WTC11 (cell line): ENCODE measurements at regions not wholly inside any gene's neighbourhood (a gene's known extent, or its start where the extent isn't known, plus 50 kb on each side); places are given as distances from the start of the nearest gene placed in this dataset.

ENCODE experiments used
- ATAC-seq: fragments of 200-7000 bp; cut with Tn5 transposase; 2 replicates; pipeline ENCODE4 v1.10.0; 2021; ENCODE audit warnings: mild to moderate bottlenecking, moderate library complexity
- CTCF ChIA-PET: fragments of 300-600 bp; sonication (Branson Sonifier 250); formaldehyde crosslinking; loops from one replicate; lab custom pipeline; 2021; ENCODE audit warnings: antibody characterized with exemption; lab: Charles Lee
- POLR2A ChIA-PET: fragments of 350-600 bp; sonication (Branson Sonifier 250); formaldehyde crosslinking; loops from one replicate; lab custom pipeline; 2021; ENCODE audit warnings: antibody characterized with exemption; lab: Charles Lee
- DNase-seq: peaks from one replicate; pipeline ENCODE4 v3.0.0; 2021; ENCODE audit warnings: low spot score
- H3K27ac Mint-ChIP-seq: 2 replicates; pipeline ENCODE4 v1.8.0; 2021; ENCODE audit warnings: mixed read lengths
- H3K27me3 Mint-ChIP-seq: 2 replicates; pipeline ENCODE4 v1.8.0; 2021; ENCODE audit warnings: low read depth, mild to moderate bottlenecking, moderate library complexity, mixed read lengths
- H3K36me3 Mint-ChIP-seq: 2 replicates; pipeline ENCODE4 v1.8.0; 2021; ENCODE audit warnings: mixed read lengths
- H3K4me1 Mint-ChIP-seq: 2 replicates; pipeline ENCODE4 v1.8.0; 2022; ENCODE audit warnings: mixed read lengths
- H3K4me3 Mint-ChIP-seq: 2 replicates; pipeline ENCODE4 v1.8.0; 2021; ENCODE audit warnings: mild to moderate bottlenecking, moderate library complexity, mixed read lengths
- H3K9me3 Mint-ChIP-seq: 2 replicates; pipeline ENCODE4 v1.8.0; 2021; ENCODE audit warnings: mixed read lengths
- ATF1 ChIP-seq: sonication (generic); formaldehyde crosslinking; IDR thresholded peaks from 2 replicates; pipeline ENCODE4 v1.8.1; 2023; ENCODE audit warnings: mild to moderate bottlenecking, moderate library complexity, missing genetic modification reagents
- FOXJ3 ChIP-seq: sonication (generic); formaldehyde crosslinking; IDR thresholded peaks from 2 replicates; pipeline ENCODE4 v1.9.0; 2021; ENCODE audit warnings: missing genetic modification reagents, mild to moderate bottlenecking, borderline replicate concordance
- FOXK1 ChIP-seq: sonication (generic); formaldehyde crosslinking; IDR thresholded peaks from 2 replicates; pipeline ENCODE4 v1.8.0; 2022; ENCODE audit warnings: mild to moderate bottlenecking, moderate library complexity, missing genetic modification reagents
- GABPB1 ChIP-seq: sonication (generic); formaldehyde crosslinking; IDR thresholded peaks from 2 replicates; pipeline ENCODE4 v1.8.1; 2023; ENCODE audit warnings: mild to moderate bottlenecking, missing genetic modification reagents
- GRHL2 ChIP-seq: fragments of 250-450 bp; sonication (Bioruptor Pico); IDR thresholded peaks from 2 replicates; pipeline ENCODE4 v1.8.0; 2022; ENCODE audit warnings: mild to moderate bottlenecking, moderate library complexity; ENCODE audit not compliant: insufficient replicate concordance, severe bottlenecking
- HMGA2 ChIP-seq: fragments of 250-450 bp; sonication (Bioruptor Pico); IDR thresholded peaks from 2 replicates; pipeline ENCODE4 v1.4.0; 2021; ENCODE audit warnings: mild to moderate bottlenecking, moderate library complexity
- NFYB ChIP-seq: sonication (generic); formaldehyde crosslinking; conservative IDR thresholded peaks from 2 replicates; pipeline ENCODE4 v1.8.0; 2022; ENCODE audit warnings: low read depth, missing genetic modification reagents
- OVOL2 ChIP-seq: fragments of 250-450 bp; sonication (Bioruptor Pico); IDR thresholded peaks from 2 replicates; pipeline ENCODE4 v1.9.0; 2021; ENCODE audit warnings: mild to moderate bottlenecking, borderline replicate concordance
- PRDM15 ChIP-seq: sonication (generic); formaldehyde crosslinking; IDR thresholded peaks from 2 replicates; pipeline ENCODE4 v1.8.0; 2022; ENCODE audit warnings: missing genetic modification reagents
- PREB ChIP-seq: sonication (generic); formaldehyde crosslinking; IDR thresholded peaks from 2 replicates; pipeline ENCODE4 v1.8.1; 2022; ENCODE audit warnings: mild to moderate bottlenecking, missing genetic modification reagents, moderate library complexity, borderline replicate concordance
- RELA ChIP-seq: sonication (generic); formaldehyde crosslinking; IDR thresholded peaks from 2 replicates; pipeline ENCODE4 v1.8.1; 2022; ENCODE audit warnings: missing genetic modification reagents, mild to moderate bottlenecking, borderline replicate concordance
- RORB ChIP-seq: fragments of 250-450 bp; sonication (Bioruptor Pico); IDR thresholded peaks from 2 replicates; pipeline ENCODE4 v1.9.0; 2021; ENCODE audit warnings: mild to moderate bottlenecking
- USF1 ChIP-seq: sonication (generic); formaldehyde crosslinking; IDR thresholded peaks from 2 replicates; pipeline ENCODE4 v1.8.0; 2022; ENCODE audit warnings: mild to moderate bottlenecking, missing genetic modification reagents
- ZBTB21 ChIP-seq: sonication (generic); formaldehyde crosslinking; IDR thresholded peaks from 2 replicates; pipeline ENCODE4 v1.8.1; 2023; ENCODE audit warnings: mild to moderate bottlenecking, missing genetic modification reagents, borderline replicate concordance
- ZNF317 ChIP-seq: sonication (generic); formaldehyde crosslinking; IDR thresholded peaks from 2 replicates; pipeline ENCODE4 v1.8.1; 2023; ENCODE audit warnings: low read depth, mild to moderate bottlenecking, moderate library complexity, missing genetic modification reagents, borderline replicate concordance
- ZNF423 ChIP-seq: fragments of 250-450 bp; sonication (Bioruptor Pico); IDR thresholded peaks from 2 replicates; pipeline ENCODE4 v2.1.2; 2022; ENCODE audit warnings: mild to moderate bottlenecking, moderate library complexity
- TF ChIP-seq, protein P1 (sequence below): fragments of 250-450 bp; sonication (Bioruptor Pico); IDR thresholded peaks from 2 replicates; pipeline ENCODE4 v1.9.0; 2021; ENCODE audit warnings: mild to moderate bottlenecking, borderline replicate concordance
- TF ChIP-seq, protein P2 (sequence below): fragments of 200-600 bp; IDR thresholded peaks from 2 replicates; pipeline ENCODE4 v1.8.0; 2022; ENCODE audit warnings: antibody characterized with exemption
- TF ChIP-seq, protein P3 (sequence below): sonication (generic); formaldehyde crosslinking; IDR thresholded peaks from 2 replicates; pipeline ENCODE4 v1.8.1; 2023; ENCODE audit warnings: mild to moderate bottlenecking, moderate library complexity, missing genetic modification reagents

DNA sequence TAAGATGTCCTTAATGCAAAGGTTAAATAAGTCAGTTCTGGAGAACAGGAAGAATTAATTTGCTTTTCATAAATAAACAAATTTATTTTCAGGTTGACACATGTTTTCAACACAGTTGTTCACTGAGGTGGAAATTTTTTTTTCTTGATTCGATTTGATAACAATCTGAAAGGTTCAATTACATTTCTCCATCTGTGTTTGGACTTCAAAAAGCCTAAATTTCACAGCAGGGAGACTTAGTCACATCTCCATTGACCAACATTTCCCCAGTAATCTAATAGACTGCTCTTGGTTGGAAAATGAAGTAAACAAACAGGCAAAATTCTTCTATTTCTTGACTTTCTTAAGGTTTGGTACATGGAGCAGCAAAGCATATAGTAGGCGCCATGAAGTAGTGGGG lies 134.9 kb upstream of the CPNE8 start:
- CTCF ChIA-PET = no interaction called here
- no peaks in the 10 kb centered on the region for H3K27me3 Mint-ChIP-seq
- no peak for DNase-seq
- TF ChIP-seq RORB (no peak), GRHL2 (CRISPR knock-in tag) (no peak), ZNF423 (CRISPR knock-in tag) (no peak), ZNF317 (CRISPR knock-in tag) (no peak), FOXK1 (CRISPR knock-in tag) (no peak), PRDM15 (CRISPR knock-in tag) (no peak), GABPB1 (CRISPR knock-in tag) (no peak), HMGA2 (CRISPR knock-in tag) (no peak), NFYB (CRISPR knock-in tag) (no peak), RELA (CRISPR knock-in tag) (no peak), FOXJ3 (CRISPR knock-in tag) (no peak), PREB (CRISPR knock-in tag) (no peak), OVOL2 (CRISPR knock-in tag) (no peak), ATF1 (CRISPR knock-in tag) (no peak), ZBTB21 (CRISPR knock-in tag) (no peak), USF1 (CRISPR knock-in tag) (no peak)
- TF ChIP-seq, protein P1, sequence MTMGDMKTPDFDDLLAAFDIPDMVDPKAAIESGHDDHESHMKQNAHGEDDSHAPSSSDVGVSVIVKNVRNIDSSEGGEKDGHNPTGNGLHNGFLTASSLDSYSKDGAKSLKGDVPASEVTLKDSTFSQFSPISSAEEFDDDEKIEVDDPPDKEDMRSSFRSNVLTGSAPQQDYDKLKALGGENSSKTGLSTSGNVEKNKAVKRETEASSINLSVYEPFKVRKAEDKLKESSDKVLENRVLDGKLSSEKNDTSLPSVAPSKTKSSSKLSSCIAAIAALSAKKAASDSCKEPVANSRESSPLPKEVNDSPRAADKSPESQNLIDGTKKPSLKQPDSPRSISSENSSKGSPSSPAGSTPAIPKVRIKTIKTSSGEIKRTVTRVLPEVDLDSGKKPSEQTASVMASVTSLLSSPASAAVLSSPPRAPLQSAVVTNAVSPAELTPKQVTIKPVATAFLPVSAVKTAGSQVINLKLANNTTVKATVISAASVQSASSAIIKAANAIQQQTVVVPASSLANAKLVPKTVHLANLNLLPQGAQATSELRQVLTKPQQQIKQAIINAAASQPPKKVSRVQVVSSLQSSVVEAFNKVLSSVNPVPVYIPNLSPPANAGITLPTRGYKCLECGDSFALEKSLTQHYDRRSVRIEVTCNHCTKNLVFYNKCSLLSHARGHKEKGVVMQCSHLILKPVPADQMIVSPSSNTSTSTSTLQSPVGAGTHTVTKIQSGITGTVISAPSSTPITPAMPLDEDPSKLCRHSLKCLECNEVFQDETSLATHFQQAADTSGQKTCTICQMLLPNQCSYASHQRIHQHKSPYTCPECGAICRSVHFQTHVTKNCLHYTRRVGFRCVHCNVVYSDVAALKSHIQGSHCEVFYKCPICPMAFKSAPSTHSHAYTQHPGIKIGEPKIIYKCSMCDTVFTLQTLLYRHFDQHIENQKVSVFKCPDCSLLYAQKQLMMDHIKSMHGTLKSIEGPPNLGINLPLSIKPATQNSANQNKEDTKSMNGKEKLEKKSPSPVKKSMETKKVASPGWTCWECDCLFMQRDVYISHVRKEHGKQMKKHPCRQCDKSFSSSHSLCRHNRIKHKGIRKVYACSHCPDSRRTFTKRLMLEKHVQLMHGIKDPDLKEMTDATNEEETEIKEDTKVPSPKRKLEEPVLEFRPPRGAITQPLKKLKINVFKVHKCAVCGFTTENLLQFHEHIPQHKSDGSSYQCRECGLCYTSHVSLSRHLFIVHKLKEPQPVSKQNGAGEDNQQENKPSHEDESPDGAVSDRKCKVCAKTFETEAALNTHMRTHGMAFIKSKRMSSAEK (CRISPR knock-in tag) = no peak
- TF ChIP-seq, protein P2, sequence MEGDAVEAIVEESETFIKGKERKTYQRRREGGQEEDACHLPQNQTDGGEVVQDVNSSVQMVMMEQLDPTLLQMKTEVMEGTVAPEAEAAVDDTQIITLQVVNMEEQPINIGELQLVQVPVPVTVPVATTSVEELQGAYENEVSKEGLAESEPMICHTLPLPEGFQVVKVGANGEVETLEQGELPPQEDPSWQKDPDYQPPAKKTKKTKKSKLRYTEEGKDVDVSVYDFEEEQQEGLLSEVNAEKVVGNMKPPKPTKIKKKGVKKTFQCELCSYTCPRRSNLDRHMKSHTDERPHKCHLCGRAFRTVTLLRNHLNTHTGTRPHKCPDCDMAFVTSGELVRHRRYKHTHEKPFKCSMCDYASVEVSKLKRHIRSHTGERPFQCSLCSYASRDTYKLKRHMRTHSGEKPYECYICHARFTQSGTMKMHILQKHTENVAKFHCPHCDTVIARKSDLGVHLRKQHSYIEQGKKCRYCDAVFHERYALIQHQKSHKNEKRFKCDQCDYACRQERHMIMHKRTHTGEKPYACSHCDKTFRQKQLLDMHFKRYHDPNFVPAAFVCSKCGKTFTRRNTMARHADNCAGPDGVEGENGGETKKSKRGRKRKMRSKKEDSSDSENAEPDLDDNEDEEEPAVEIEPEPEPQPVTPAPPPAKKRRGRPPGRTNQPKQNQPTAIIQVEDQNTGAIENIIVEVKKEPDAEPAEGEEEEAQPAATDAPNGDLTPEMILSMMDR = no peak
- TF ChIP-seq, protein P3, sequence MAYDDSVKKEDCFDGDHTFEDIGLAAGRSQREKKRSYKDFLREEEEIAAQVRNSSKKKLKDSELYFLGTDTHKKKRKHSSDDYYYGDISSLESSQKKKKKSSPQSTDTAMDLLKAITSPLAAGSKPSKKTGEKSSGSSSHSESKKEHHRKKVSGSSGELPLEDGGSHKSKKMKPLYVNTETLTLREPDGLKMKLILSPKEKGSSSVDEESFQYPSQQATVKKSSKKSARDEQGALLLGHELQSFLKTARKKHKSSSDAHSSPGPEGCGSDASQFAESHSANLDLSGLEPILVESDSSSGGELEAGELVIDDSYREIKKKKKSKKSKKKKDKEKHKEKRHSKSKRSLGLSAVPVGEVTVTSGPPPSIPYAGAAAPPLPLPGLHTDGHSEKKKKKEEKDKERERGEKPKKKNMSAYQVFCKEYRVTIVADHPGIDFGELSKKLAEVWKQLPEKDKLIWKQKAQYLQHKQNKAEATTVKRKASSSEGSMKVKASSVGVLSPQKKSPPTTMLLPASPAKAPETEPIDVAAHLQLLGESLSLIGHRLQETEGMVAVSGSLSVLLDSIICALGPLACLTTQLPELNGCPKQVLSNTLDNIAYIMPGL (CRISPR knock-in tag) = no peak
- TF ChIP-seq, all 79 proteins: peak for 0
- Mint-ChIP-seq H3K9me3 (no peaks in the 10 kb centered on the region), H3K4me3 (no peak overlapping the region), H3K4me1 (peaks cover 5% of the 10 kb centered on the region), H3K27ac (no peak overlapping the region), H3K36me3 (no peaks in the 10 kb centered on the region)
- ATAC-seq = no peak
- POLR2A ChIA-PET = interaction anchor here (0.8 kb wide), 1 partner anchor 14 kb away, joined by 4 read pairs; no protein-coding TSS in a partner anchor
